NCI-H1105 (cell line): ENCODE measurements at regions not wholly inside any gene's neighbourhood (a gene's known extent, or its start where the extent isn't known, plus 50 kb on each side); places are given as distances from the start of the nearest gene placed in this dataset.

ENCODE experiments used
- DNase-seq: peaks from one replicate; lab custom pipeline; 2025; lab: John Stamatoyannopoulos, UW

DNA sequence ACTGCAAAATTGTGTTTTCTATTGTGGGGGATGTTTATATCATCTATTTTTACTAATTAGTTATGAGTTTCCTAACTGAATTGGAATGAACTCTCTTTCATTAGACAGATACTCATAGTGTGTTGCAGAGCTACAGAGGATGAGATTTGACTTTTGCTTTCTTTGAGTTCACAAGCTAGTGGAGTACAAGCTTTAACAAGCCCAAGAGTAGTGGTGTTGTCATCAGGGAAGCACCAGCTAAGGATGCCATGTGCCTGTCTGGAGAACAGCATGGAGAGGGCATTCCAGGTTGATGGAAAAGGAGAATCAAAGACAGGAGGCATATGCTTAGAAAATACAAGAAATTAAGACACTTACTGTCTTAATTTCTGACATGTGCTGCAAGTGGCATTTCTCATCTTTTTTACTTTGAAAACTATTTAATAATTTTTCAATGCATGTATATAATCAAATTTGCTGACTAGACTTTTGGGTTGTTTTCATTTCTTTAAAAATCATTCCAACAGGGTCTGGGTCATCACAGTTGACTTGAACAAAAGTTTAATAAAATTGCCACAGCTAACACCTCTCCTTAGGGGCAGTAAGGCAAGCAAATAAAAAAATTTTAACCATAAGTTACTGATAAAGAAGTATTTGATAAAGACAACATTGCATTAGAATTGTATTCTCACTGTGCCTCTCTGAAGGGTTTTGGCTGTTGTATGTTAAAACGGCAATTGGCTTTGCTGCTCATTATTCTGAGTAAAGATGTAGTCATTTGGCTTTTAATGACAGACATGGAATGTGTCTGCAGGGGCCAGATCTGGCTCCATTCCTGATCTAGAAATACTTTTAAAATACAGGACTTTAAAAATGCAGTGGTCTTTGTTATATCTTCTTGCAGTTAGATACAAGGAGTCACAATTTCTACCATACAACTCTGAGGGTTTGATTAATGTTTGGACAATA lies 323.7 kb upstream of the CDH11 start:
- no peak for DNase-seq

DNA sequence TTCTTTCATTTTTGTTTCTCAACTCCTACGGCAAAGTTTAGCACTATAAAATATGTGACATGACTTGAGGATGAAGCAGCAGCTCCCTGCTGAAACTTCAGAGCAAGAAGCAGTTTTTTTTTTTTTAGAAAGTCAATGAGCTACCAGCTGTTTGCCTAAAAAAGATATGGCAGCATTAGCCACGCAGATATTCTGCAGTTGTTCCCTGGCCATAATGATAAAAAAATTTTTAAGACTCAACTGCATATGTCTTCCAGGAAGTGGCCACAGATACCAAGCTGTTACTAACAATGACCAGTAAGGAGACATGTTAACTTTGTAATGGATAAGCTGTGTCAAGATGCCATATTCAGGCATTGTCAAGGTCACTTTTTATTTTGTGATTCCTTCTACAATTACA lies 319.6 kb upstream of the CDH11 start:
- no peak for DNase-seq

DNA sequence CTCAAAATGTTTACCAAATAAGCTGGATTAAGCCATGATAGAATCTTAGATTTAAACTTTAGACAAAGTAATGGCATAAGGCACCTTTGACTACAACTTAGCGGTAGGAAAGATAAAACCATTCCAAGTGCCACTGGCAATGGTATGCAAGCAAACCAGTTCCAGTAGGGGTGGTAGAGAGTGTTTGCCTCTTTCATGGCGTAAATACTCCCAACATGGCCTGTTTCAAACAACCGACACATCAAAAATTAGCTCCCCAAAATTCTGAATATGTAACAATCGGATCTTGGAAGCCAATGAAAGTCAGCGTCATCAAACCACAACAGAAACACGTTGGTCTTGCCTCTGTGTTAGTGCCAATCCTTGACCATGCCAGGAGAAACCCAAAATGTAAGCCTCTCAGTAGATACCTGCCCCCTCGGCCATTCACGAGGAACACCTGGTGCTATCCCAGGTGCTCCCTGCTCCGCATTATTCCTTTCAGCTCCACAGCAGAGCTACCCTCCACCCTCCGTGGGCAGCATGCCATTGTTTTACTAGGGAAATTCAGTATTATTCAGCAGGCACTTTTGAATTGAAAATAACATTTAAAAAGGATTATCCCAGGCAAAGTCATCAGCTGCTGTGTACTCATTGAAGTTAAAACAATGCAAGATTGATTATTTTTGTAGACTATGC lies 307.8 kb upstream of the CDH11 start:
- no peak for DNase-seq

DNA sequence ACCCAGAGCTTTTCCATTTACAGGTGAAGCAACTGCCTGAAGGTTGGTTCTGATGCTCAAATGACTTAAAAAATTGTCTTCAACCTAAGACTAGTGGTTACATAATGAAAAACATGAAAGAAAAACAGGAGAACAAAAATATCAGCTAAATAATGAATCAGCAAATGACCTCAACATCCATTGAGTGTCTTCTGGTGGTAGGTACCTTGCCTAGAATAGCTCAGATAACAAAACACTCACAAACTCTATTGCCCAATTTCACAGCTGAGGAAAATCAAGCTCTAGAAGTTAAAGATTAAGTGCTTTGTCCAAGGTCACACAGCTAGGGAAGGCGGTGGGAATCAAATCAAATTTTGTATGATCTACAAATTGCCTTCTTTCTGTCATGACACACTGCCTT lies 304.6 kb upstream of the CDH11 start:
- DNase-seq, result no peak

DNA sequence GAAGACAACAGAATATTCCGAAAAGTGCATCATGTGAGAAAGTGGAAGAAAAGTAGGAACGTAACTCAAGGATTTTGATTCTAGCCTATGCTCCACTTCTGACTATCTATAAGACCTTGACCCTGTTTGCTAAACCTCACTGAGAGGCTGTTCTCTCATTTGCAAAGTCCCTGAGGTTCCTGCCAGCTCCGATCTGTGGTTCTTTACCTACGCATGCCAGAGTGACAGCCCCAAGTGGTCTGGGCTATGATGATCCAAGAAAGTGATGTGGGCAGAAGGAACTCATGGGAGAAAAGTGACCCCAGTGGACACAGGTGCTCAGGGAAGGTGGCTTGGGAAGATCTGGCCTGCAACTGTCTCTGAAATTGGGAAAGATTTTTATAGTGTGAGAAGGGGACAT lies 301.1 kb upstream of the CDH11 start:
- DNase-seq, result no peak

DNA sequence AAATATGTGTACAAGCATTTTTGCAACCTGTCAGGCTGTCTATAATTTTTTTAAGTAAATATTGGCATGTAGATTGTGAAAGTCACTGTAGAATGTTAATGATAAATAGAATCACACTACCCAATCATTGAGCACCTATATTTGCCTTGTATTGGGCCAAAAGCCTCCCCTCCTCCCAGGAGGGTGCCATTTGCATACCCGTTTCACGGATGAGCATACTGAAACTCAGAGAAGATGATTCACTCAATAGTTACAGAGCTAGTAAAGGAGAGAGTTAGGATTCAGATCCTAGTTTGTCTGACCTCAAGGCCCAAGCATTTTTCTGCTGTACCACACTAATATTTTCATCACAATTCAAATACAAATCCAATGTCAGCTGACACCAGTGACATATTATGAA lies 299.7 kb upstream of the CDH11 start:
- no peak for DNase-seq

DNA sequence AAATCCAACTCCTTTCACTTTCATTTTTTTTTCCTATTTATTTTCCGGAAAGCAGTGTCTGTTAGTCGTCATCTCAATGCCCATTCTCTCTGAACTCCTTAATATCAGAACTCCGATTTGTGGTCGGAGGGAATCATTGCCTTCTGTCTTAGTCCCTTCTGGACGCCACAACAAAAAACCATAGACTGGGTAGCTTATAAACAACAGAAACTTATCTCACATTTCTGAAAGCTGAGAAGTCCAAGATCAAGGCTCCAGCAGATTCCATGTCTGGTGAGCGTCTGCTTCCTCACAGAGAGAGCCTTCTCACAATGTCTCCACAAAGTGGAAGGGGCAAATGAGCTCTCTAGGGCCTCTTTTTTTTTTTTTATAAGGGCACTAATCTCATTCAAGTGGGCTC lies 296.6 kb upstream of the CDH11 start:
- DNase-seq, result no peak

DNA sequence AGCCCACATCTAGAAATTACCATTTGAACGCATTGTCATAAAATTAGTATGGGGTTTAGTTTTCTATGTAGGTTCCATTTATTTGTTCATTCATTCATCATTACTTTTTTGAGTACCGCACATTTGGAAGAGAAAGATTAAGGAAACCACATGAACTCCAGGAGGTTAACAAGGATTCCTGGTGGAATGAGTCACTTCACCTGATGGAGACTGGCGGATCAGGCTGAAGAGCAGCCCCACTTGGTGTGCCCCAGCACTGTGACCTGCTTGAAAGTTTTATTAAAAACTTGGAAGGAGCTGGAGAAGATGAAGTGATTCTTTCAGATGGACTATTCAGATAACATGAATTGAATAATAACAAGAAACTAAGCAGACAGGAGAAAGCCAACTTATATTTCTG lies 293.6 kb upstream of the CDH11 start:
- no peak for DNase-seq

DNA sequence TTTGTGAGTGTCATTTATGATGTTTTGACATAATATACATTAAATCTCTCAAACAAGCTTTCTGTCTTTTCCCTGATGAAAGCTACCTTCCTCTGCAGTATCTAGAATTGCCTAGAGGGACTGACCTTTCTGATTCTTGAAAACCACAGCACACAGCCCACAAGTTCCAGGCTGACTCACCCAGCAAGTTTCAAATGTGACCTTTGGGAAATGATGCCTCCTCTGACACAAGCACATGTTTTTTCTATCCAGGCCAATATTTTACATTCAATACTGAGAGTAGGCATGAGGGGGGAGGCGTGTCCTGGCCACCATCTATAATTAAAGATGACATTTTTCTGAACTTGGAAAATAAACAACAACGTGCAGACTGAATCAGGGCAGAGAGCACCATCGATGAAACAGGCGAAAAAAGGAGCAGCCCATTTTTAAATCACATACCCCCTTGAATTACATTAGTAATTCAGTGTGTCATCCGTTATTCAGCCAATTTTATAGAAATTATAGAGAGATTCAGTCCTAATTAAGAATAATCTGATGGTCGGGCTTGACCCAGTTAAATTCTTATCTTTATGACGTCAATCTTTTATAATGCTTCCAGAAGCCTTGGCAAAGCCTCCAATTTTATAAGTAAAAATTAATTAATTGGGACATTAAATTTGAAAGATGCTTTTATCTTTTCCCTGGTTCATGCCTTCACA lies 292.6 kb upstream of the CDH11 start:
- DNase-seq, result no peak

DNA sequence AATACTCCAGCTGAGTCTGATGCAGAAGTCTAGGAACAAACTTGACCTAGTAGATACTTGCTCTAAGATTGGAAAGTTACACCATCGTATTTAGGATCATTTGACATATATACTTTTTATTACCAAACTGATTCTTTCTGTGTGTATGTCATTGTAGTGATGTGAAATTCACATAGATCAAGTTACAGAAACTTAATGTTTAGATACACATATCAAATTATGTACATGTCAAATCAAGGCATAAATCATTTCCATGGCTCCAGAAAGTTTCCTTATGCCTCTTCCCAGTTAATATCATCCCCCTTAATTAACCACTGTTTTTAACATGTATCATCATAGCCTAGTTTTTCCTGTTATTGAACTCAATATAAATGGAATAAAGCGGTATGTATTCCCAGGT lies 292.0 kb upstream of the CDH11 start:
- no peak for DNase-seq

DNA sequence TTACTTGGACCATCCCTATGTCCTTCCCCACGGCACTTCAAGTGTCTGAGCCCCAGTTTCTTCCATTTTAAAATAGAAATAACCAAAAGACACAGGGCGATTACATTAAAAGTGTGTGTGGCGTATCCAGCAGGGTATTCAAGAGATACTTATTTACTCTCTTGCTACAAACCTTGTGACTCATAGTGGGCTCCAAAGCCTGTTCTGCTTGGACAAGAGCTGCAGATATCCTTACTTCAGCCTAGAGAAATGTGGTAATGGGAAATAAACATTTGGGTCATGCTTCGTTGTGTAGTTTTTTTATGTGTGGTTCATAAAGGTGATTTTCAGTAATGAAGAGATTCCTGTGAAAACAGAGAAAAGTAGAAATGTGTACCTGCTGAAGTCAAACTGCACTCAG lies 288.9 kb upstream of the CDH11 start:
- no peak for DNase-seq

DNA sequence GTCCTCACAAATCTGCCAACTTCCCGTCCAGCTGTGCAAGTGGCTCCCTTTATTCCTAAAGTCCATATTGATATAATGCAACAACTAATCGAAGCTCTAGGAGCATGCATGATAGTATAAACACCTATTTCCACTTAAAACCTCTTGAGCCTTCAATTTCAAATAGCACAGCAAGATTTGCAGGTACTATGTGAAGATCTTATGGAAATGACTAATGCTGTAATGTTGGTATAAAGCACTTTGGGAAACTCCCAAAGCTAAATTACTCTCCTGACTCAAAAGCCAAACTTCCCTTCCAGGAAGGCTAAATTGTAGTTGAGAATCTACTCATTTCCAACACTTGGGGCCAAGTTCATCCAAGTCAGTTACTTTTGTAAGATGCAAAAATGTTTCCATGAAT lies 287.6 kb upstream of the CDH11 start:
- no peak for DNase-seq

DNA sequence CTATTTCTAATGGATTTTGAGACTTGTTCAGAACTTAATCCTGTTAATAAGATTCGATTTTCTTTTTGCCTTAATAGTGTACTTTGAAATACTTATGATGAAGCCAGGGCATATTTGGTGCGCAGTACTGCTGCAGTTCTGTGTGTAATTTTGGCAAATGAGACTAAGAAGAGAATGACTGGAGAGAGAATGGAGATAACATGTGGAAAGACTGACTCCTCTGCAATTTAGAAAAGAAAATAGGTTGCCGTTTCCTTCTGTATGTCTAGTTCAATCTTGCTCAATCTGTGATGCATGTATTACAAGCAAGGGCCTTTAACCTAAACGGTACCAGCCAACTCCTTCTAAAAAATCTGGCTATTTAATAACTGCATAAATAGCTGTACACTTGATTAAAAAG lies 285.1 kb upstream of the CDH11 start:
- no peak for DNase-seq

DNA sequence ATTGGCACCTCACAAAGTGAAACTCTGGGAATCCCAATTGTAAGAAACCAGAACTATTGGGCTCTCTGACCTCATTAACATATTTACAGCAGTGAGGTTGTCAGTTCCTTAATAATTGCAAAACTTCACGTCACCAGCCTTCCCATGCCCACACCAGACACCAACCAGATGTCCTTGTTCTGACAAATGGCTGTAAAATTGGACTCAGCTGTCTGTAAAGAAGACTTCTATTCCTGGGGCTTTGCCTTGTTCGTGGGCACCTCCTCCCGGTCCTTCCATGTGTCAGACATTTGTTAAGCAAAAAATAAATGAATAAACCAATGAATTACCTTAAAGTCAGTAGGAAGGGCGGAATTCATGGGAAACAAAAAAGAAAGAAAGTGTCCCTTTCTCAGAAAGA lies 284.3 kb upstream of the CDH11 start:
- no peak for DNase-seq

DNA sequence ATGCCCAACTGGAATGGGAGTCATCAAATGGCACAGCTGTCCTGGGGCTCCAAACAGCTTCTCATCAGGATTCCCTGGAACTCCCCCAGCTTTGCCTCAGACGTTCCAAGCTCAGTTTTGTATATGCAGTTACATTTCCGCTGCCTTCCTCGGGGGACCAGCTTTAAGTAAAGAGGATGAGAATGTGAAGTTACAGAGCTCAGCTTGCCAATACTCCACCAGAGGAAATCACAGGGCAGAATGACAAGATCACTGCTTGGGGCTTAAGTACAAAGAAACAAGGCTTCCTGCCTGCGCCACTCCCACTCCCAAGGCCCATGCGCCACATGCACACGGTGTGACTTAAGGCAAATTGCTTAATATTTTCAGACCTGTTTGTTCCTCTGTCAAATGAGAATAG lies 272.4 kb upstream of the CDH11 start:
- DNase-seq, result no peak

DNA sequence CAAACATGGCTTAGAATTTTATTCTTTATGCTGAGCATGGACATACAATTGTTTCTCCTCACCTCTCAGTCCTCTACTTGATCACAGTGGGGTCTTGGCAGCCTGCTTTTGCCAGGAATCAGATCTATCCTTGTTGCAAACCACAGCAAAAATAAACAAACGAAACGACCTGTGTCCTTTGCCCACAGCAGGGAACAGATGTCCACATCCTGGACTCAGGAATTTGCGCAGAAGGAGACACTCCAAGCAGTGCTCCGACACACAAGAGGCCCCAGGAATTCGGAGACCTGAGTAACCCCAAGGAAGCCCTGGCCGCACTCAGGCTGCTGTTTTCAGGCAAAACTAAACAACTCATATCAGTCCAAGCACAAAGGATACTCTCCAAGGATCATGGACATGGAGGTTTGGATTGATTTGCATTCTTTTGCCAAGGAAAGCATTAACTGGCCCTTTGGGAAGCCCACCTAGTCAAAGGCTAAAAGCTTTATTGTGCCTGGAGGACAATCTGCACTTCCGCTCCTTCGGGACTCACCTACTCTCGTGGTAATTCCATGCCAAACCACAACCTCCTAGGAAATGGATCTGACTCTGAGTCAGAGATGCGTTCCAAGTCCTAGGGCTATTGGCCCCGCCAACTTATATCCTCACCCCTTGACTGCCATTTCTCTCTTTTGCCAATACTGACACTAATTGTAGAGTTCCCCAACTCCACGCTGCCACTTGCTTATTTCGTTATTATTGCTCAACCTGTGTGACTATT lies 271.1 kb upstream of the CDH11 start:
- no peak for DNase-seq

DNA sequence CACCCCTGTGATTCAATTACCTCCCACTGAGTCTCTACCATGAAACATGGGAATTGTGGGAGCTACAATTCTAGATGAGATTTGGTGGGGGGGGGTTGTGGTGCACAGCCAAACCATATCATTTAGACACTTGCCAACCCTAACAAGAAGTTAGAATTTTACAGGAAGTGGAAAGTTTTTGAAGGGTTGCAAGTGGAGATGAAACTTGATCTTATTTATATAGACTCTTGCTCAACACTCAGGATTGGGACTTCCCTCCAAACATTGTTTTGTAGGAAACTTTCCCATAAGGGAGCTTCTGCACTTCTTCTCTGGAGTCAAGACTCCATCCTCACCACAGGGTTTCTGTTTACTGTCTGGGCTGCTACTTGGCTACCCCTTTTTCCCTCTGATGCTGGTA lies 266.7 kb upstream of the CDH11 start:
- DNase-seq, result no peak

DNA sequence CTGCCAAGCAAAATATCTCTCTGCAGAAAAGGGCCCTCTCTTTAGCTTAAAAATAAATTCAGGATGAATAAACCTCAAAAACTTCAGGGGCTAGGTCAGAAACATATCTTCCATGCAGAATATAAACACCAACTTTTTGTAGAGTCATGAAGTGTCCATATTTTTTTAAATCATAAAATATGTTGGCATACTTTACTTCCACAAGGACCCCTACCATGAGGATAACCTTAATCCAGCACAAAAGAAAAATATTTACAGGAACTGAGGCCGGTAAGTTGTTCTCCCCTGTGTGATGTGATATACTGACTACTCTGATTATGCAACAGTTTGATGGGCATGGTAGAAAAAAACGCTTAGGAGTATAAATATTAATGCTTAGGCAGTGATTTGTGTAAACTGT lies 264.8 kb upstream of the CDH11 start:
- DNase-seq, result no peak

DNA sequence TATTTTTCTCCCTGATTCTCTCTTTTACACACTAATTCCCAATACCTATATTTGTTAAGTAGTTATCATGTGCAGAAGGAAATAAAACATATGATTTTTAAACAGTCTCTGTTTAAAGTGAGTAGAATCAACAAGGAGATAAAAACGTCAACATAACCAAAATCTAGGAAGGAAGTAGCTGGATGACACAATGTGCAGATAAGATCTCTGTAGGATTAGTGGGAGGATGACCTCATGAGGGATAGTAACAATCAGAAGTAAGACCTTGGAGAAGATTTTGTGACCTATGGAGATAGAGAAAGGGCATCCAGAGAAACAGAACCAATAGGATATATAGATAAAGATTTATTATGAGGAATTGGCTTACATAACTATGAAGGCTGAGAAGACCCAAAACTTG lies 262.6 kb upstream of the CDH11 start:
- DNase-seq, result no peak

DNA sequence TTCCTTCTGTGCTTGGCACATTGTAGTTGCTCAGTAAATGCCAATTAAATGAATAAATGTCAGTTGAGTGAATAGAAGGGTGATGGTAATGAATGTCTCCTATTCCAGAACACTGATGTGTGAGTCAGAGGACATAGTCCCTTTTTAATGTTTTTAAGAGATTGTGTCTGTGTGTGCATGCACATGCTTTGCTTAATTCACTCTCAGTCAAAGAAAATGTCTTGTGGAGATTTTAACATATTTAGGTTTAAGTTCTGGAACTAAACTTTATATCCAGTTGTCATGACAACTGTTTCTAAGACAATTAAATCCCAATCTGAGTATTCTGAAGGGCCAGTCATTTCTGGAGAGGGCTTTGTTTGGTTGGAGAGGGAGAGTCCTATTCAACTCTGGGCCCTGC lies 255.3 kb upstream of the CDH11 start:
- DNase-seq, result no peak

DNA sequence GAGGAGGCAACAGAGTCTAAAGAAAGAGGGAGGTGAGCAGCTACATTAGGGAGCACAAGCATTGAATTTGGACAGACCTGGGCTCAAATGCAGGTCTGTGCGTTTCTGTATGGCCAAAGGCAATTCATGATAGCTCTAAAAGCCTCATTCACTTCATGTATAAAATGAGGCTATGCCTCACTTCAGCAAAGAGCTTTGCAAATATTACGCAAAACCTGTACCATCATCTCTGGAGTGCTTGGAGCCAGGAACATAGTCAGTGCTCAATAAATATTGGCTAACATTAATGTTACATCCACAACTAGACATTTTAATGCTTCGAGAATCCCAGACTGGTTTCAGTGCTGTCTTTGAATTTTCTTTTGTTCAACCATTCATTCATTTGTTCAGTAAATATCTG lies 254.7 kb upstream of the CDH11 start:
- no peak for DNase-seq

DNA sequence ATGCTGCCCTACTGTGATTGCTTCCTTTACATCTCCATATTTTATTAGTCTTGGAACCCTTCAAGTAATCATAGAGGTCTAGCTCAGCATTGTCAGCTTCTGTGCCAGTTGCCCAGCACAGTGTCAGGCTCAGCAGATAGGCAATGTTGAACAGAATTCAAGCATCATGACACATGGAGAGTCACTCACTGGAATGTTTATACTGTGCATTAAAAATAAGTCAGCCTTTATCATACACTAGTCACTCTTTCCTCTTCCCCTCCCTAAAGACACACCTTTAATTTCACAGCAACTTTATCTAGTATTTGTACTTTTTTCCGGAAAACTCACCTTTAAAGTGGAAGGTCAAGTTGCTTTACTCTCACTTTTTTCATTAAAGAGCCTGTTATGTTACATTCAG lies 253.8 kb upstream of the CDH11 start:
- DNase-seq, result no peak
